ENCODE measurements at regions not wholly inside any gene's neighbourhood (a gene's known extent, or its start where the extent isn't known, plus 50 kb on each side); places are given as distances from the start of the nearest gene placed in this dataset.

GRCh38 chr15:29539736-29540135 lies 270.1 kb upstream of the NSMCE3 start:
- TF ChIP-seq CTCF (IDR thresholded peaks at IDR 0.05) (no peak), POLR2AphosphoS5 (IDR thresholded peaks at IDR 0.05) (no peak), POLR2A (IDR thresholded peaks at IDR 0.05; ENCODE audit: low read depth) (no peak), EP300 (IDR thresholded peaks at IDR 0.05) (no peak)
